DND-41 (cell line): ENCODE measurements at regions not wholly inside any gene's neighbourhood (a gene's known extent, or its start where the extent isn't known, plus 50 kb on each side); places are given as distances from the start of the nearest gene placed in this dataset.

ENCODE experiments used
- EZH2 ChIP-seq: IDR thresholded peaks from 3 replicates; pipeline ENCODE4 v1.6.1; 2012; ENCODE audit warnings: borderline replicate concordance, low read depth, mild to moderate bottlenecking, moderate library complexity, low read length, inconsistent platforms; ENCODE audit not compliant: severe bottlenecking
- TF ChIP-seq, protein P1 (sequence below): IDR thresholded peaks from 2 replicates; pipeline ENCODE4 v1.5.1; 2012; ENCODE audit warnings: borderline replicate concordance, low read length, moderate library complexity, mild to moderate bottlenecking; ENCODE audit not compliant: poor library complexity, severe bottlenecking; ENCODE audit errors: extremely low read depth

DNA sequence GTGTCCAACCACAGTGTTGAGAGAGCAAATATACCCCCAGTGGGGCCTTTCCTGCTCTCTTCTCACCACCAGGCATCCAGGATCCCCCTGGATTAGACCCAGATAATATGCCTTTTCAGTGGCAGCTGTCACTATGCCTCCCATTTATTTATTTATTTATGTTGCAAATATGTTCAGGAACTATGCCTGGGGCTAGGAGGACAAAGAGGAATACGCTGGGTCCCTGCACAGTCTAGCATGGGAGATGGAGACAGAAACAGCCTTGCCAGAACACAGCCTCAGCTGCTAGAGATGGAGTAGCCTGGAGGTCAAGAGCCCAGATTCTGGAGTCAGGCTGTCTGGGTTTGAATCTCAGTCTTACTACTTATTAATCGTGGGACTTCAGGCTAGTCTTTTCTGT lies 74.6 kb upstream of the LRFN2 start:
- TF ChIP-seq, protein P1, sequence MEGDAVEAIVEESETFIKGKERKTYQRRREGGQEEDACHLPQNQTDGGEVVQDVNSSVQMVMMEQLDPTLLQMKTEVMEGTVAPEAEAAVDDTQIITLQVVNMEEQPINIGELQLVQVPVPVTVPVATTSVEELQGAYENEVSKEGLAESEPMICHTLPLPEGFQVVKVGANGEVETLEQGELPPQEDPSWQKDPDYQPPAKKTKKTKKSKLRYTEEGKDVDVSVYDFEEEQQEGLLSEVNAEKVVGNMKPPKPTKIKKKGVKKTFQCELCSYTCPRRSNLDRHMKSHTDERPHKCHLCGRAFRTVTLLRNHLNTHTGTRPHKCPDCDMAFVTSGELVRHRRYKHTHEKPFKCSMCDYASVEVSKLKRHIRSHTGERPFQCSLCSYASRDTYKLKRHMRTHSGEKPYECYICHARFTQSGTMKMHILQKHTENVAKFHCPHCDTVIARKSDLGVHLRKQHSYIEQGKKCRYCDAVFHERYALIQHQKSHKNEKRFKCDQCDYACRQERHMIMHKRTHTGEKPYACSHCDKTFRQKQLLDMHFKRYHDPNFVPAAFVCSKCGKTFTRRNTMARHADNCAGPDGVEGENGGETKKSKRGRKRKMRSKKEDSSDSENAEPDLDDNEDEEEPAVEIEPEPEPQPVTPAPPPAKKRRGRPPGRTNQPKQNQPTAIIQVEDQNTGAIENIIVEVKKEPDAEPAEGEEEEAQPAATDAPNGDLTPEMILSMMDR: no peak
- TF ChIP-seq EZH2: no peak
